Fibroblast of pulmonary artery (primary cell): ENCODE measurements at regions not wholly inside any gene's neighbourhood (a gene's known extent, or its start where the extent isn't known, plus 50 kb on each side); places are given as distances from the start of the nearest gene placed in this dataset.

Experiments
- DNase-seq: peaks from one replicate; pipeline ENCODE4 v3.0.0-alpha.2; 2010; ENCODE audit warnings: low read depth
- H3K4me3 ChIP-seq: replicated peaks from 2 replicates; pipeline ENCODE4 v1.5.1; 2011; ENCODE audit warnings: low read depth, mild to moderate bottlenecking, control low read depth, low read length, moderate library complexity
- CTCF ChIP-seq: IDR thresholded peaks from 2 replicates; pipeline ENCODE4 v1.5.1; 2011; ENCODE audit warnings: mild to moderate bottlenecking, control low read depth, low read length, inconsistent platforms; ENCODE audit errors: missing control alignments

- TF ChIP-seq CTCF: no peak
- DNase-seq: no peak
- H3K4me3 ChIP-seq: no peak overlapping the region
These were observed 152.9 kb downstream of the RGS9 start for GRCh38 chr17:65290056-65290455.

GRCh38 chr17:65287040-65287439 lies 149.9 kb downstream of the RGS9 start:
- DNase-seq: peak; percentile 44
- H3K4me3 ChIP-seq: no peak overlapping the region
- TF ChIP-seq CTCF: no peak

- no peak for DNase-seq
- TF ChIP-seq CTCF: no peak
- no peak overlapping the region for H3K4me3 ChIP-seq
These were observed 146.5 kb downstream of the RGS9 start for GRCh38 chr17:65283704-65284103.

GRCh38 chr17:65279456-65279855 lies 142.3 kb downstream of the RGS9 start:
- no peak for TF ChIP-seq CTCF
- no peak overlapping the region for H3K4me3 ChIP-seq
- DNase-seq: no peak

- DNase-seq: no peak
- no peak overlapping the region for H3K4me3 ChIP-seq
- no peak for TF ChIP-seq CTCF
These were observed 141.6 kb downstream of the RGS9 start for GRCh38 chr17:65278820-65279184.

GRCh38 chr17:65278050-65278819 lies 141.1 kb downstream of the RGS9 start:
- DNase-seq: peak; percentile 75
- TF ChIP-seq CTCF: peak; percentile 80
- H3K4me3 ChIP-seq: no peak overlapping the region

- TF ChIP-seq CTCF: no peak
- no peak overlapping the region for H3K4me3 ChIP-seq
- peak; percentile 39 for DNase-seq
These were observed 140.4 kb downstream of the RGS9 start for GRCh38 chr17:65277576-65277975.
